ENCODE measurements at regions not wholly inside any gene's neighbourhood (a gene's known extent, or its start where the extent isn't known, plus 50 kb on each side); places are given as distances from the start of the nearest gene placed in this dataset.

- Histone ChIP-seq H3K4me1 (ENCODE audit: control extremely low read depth in 1 of 4, control insufficient read depth in 4 of 4, insufficient read depth in 4 of 4, low read length in 3 of 4) (peaks cover 6 to 20% (median 12%) of the 10 kb centered on the region in 4 experiments), H3K9me3 (ENCODE audit: control extremely low read depth in 1 of 5, control insufficient read depth in 4 of 5, insufficient read depth in 2 of 5, low read depth in 1 of 5, low read length in 4 of 5) (no peaks in the 10 kb centered on the region), H3K36me3 (ENCODE audit: control insufficient read depth in 4 of 4, insufficient read depth in 4 of 4, low read length in 3 of 4) (no peaks in the 10 kb centered on the region), H3K27ac (ENCODE audit: insufficient read depth in 1 of 2, low read depth in 1 of 2, low read length in 2 of 2, poor library complexity in 1 of 2, severe bottlenecking in 2 of 2) (no peak overlapping the region), H3K4me3 (ENCODE audit: control insufficient read depth in 1 of 7, extremely low read depth in 1 of 7, insufficient read depth in 4 of 7, low read depth in 2 of 7, low read length in 6 of 7) (peak overlapping the region in 2 of 7 experiments; percentile 6 to 8), H3K27me3 (replicated peaks in 2 of 5; ENCODE audit: control insufficient read depth in 4 of 5, insufficient read depth in 5 of 5, low read length in 4 of 5) (peaks cover 0 to 3% (median 0%) of the 10 kb centered on the region in 5 experiments)
- whole genome bisulfite sequencing (ENCODE audit: insufficient coverage): 15% methylated on average over 9 of the region's 9 CpGs
- CTCF ChIA-PET: interaction anchor here (0.6 to 7.7 kb wide), 27 partner anchors 9 to 1785 kb away, joined by 3 to 44 read pairs (median 3); no protein-coding TSS in a partner anchor
- DNase-seq: peak; percentile 12 to 73 (median 63)
- POLR2A ChIA-PET: no interaction called here
Observed at GRCh38 chr18:45384962-45385315, 230.3 kb upstream of the SLC14A2 start.

- H3K9me3 ChIP-seq (ENCODE audit: control extremely low read depth in 1 of 5, control insufficient read depth in 4 of 5, insufficient read depth in 2 of 5, low read depth in 1 of 5, low read length in 4 of 5): no peaks in the 10 kb centered on the region
- H3K27ac ChIP-seq (ENCODE audit: insufficient read depth in 1 of 2, low read depth in 1 of 2, low read length in 2 of 2, poor library complexity in 1 of 2, severe bottlenecking in 2 of 2): no peak overlapping the region
- peak; percentile 46 to 67 (median 62) for DNase-seq
- H3K27me3 ChIP-seq (replicated peaks in 2 of 5; ENCODE audit: control insufficient read depth in 4 of 5, insufficient read depth in 5 of 5, low read length in 4 of 5): peaks cover 0 to 4% (median 0%) of the 10 kb centered on the region in 5 experiments
- ChIA-PET CTCF (interaction anchor here (0.6 to 7.7 kb wide), 20 partner anchors 8 to 1804 kb away, joined by 3 to 44 read pairs (median 4); no protein-coding TSS in a partner anchor), POLR2A (no interaction called here)
- 83% methylated on average over 7 of the region's 7 CpGs for WGBS (ENCODE audit: insufficient coverage)
- no peaks in the 10 kb centered on the region for H3K36me3 ChIP-seq (ENCODE audit: control insufficient read depth in 4 of 4, insufficient read depth in 4 of 4, low read length in 3 of 4)
- H3K4me1 ChIP-seq (ENCODE audit: control extremely low read depth in 1 of 4, control insufficient read depth in 4 of 4, insufficient read depth in 4 of 4, low read length in 3 of 4): peaks cover 6 to 17% (median 9%) of the 10 kb centered on the region in 4 experiments
- no peak overlapping the region for H3K4me3 ChIP-seq (ENCODE audit: control insufficient read depth in 1 of 7, extremely low read depth in 1 of 7, insufficient read depth in 4 of 7, low read depth in 2 of 7, low read length in 6 of 7)
Observed at GRCh38 chr18:45386041-45386655, 229.1 kb upstream of the SLC14A2 start.

- H3K9me3 ChIP-seq (ENCODE audit: control extremely low read depth in 1 of 5, control insufficient read depth in 4 of 5, insufficient read depth in 2 of 5, low read depth in 1 of 5, low read length in 4 of 5): no peaks in the 10 kb centered on the region
- WGBS (ENCODE audit: insufficient coverage): 0% methylated on average over 1 of the region's 2 CpGs
- POLR2A ChIA-PET: no interaction called here
- peaks cover 0 to 4% (median 0%) of the 10 kb centered on the region in 5 experiments for H3K27me3 ChIP-seq (replicated peaks in 2 of 5; ENCODE audit: control insufficient read depth in 4 of 5, insufficient read depth in 5 of 5, low read length in 4 of 5)
- H3K4me3 ChIP-seq (ENCODE audit: control insufficient read depth in 1 of 7, extremely low read depth in 1 of 7, insufficient read depth in 4 of 7, low read depth in 2 of 7, low read length in 6 of 7): no peak overlapping the region
- no peaks in the 10 kb centered on the region for H3K36me3 ChIP-seq (ENCODE audit: control insufficient read depth in 4 of 4, insufficient read depth in 4 of 4, low read length in 3 of 4)
- no peak overlapping the region for H3K27ac ChIP-seq (ENCODE audit: insufficient read depth in 1 of 2, low read depth in 1 of 2, low read length in 2 of 2, poor library complexity in 1 of 2, severe bottlenecking in 2 of 2)
- peaks cover 6 to 9% (median 8%) of the 10 kb centered on the region in 4 experiments for H3K4me1 ChIP-seq (ENCODE audit: control extremely low read depth in 1 of 4, control insufficient read depth in 4 of 4, insufficient read depth in 4 of 4, low read length in 3 of 4)
- no peak for DNase-seq
- CTCF ChIA-PET: interaction anchor here (1.1 to 7.7 kb wide), 4 partner anchors 22 to 1764 kb away, joined by 3 to 44 read pairs (median 20); no protein-coding TSS in a partner anchor
Observed at GRCh38 chr18:45387229-45387628, 228.0 kb upstream of the SLC14A2 start.

- H3K27me3 ChIP-seq (replicated peaks in 2 of 5; ENCODE audit: control insufficient read depth in 4 of 5, insufficient read depth in 5 of 5, low read length in 4 of 5): no peaks in the 10 kb centered on the region
- H3K36me3 ChIP-seq (ENCODE audit: control insufficient read depth in 4 of 4, insufficient read depth in 4 of 4, low read length in 3 of 4): no peaks in the 10 kb centered on the region
- H3K9me3 ChIP-seq (ENCODE audit: control extremely low read depth in 1 of 5, control insufficient read depth in 4 of 5, insufficient read depth in 2 of 5, low read depth in 1 of 5, low read length in 4 of 5): no peaks in the 10 kb centered on the region
- ChIA-PET POLR2A (no interaction called here), CTCF (interaction anchor here (1.0 kb wide), 1 partner anchor 13 kb away, joined by 3 read pairs; no protein-coding TSS in a partner anchor)
- H3K4me1 ChIP-seq (ENCODE audit: control extremely low read depth in 1 of 4, control insufficient read depth in 4 of 4, insufficient read depth in 4 of 4, low read length in 3 of 4): peaks cover 0 to 4% (median 0%) of the 10 kb centered on the region in 4 experiments
- DNase-seq: no peak
- H3K4me3 ChIP-seq (ENCODE audit: control insufficient read depth in 1 of 7, extremely low read depth in 1 of 7, insufficient read depth in 4 of 7, low read depth in 2 of 7, low read length in 6 of 7): no peak overlapping the region
- no peak overlapping the region for H3K27ac ChIP-seq (ENCODE audit: insufficient read depth in 1 of 2, low read depth in 1 of 2, low read length in 2 of 2, poor library complexity in 1 of 2, severe bottlenecking in 2 of 2)
- no CpG with 5 or more reads among the region's 3 CpGs for WGBS (ENCODE audit: insufficient coverage)
Observed at GRCh38 chr18:45398448-45398847, 216.8 kb upstream of the SLC14A2 start.

GRCh38 chr18:45399146-45399545 lies 216.1 kb upstream of the SLC14A2 start:
- CTCF ChIA-PET: no interaction called here
- Histone ChIP-seq H3K36me3 (ENCODE audit: control insufficient read depth in 4 of 4, insufficient read depth in 4 of 4, low read length in 3 of 4) (no peaks in the 10 kb centered on the region), H3K27ac (ENCODE audit: insufficient read depth in 1 of 2, low read depth in 1 of 2, low read length in 2 of 2, poor library complexity in 1 of 2, severe bottlenecking in 2 of 2) (no peak overlapping the region), H3K27me3 (replicated peaks in 2 of 5; ENCODE audit: control insufficient read depth in 4 of 5, insufficient read depth in 5 of 5, low read length in 4 of 5) (no peaks in the 10 kb centered on the region), H3K4me1 (ENCODE audit: control extremely low read depth in 1 of 4, control insufficient read depth in 4 of 4, insufficient read depth in 4 of 4, low read length in 3 of 4) (peaks cover 0 to 4% (median 0%) of the 10 kb centered on the region in 4 experiments), H3K4me3 (ENCODE audit: control insufficient read depth in 1 of 7, extremely low read depth in 1 of 7, insufficient read depth in 4 of 7, low read depth in 2 of 7, low read length in 6 of 7) (no peak overlapping the region), H3K9me3 (ENCODE audit: control extremely low read depth in 1 of 5, control insufficient read depth in 4 of 5, insufficient read depth in 2 of 5, low read depth in 1 of 5, low read length in 4 of 5) (no peaks in the 10 kb centered on the region)
- POLR2A ChIA-PET: no interaction called here
- DNase-seq: no peak
- WGBS (ENCODE audit: insufficient coverage): 96% methylated on average over 2 of the region's 2 CpGs

GRCh38 chr18:45399643-45400042 lies 215.6 kb upstream of the SLC14A2 start:
- no CpG with 5 or more reads among the region's 1 CpG for WGBS (ENCODE audit: insufficient coverage)
- Histone ChIP-seq H3K27me3 (replicated peaks in 2 of 5; ENCODE audit: control insufficient read depth in 4 of 5, insufficient read depth in 5 of 5, low read length in 4 of 5) (no peaks in the 10 kb centered on the region), H3K9me3 (ENCODE audit: control extremely low read depth in 1 of 5, control insufficient read depth in 4 of 5, insufficient read depth in 2 of 5, low read depth in 1 of 5, low read length in 4 of 5) (no peaks in the 10 kb centered on the region), H3K27ac (ENCODE audit: insufficient read depth in 1 of 2, low read depth in 1 of 2, low read length in 2 of 2, poor library complexity in 1 of 2, severe bottlenecking in 2 of 2) (no peak overlapping the region), H3K4me3 (ENCODE audit: control insufficient read depth in 1 of 7, extremely low read depth in 1 of 7, insufficient read depth in 4 of 7, low read depth in 2 of 7, low read length in 6 of 7) (no peak overlapping the region), H3K36me3 (ENCODE audit: control insufficient read depth in 4 of 4, insufficient read depth in 4 of 4, low read length in 3 of 4) (no peaks in the 10 kb centered on the region), H3K4me1 (ENCODE audit: control extremely low read depth in 1 of 4, control insufficient read depth in 4 of 4, insufficient read depth in 4 of 4, low read length in 3 of 4) (peaks cover 0 to 4% (median 0%) of the 10 kb centered on the region in 4 experiments)
- DNase-seq: no peak
- ChIA-PET POLR2A (no interaction called here), CTCF (no interaction called here)

GRCh38 chr18:45402485-45403056 lies 212.7 kb upstream of the SLC14A2 start:
- no peaks in the 10 kb centered on the region for H3K27me3 ChIP-seq (replicated peaks in 2 of 5; ENCODE audit: control insufficient read depth in 4 of 5, insufficient read depth in 5 of 5, low read length in 4 of 5)
- H3K4me1 ChIP-seq (ENCODE audit: control extremely low read depth in 1 of 4, control insufficient read depth in 4 of 4, insufficient read depth in 4 of 4, low read length in 3 of 4): peaks cover 0 to 4% (median 0%) of the 10 kb centered on the region in 4 experiments
- POLR2A ChIA-PET: no interaction called here
- WGBS (ENCODE audit: insufficient coverage): 100% methylated on average over 1 of the region's 2 CpGs
- DNase-seq: no peak
- H3K27ac ChIP-seq (ENCODE audit: insufficient read depth in 1 of 2, low read depth in 1 of 2, low read length in 2 of 2, poor library complexity in 1 of 2, severe bottlenecking in 2 of 2): no peak overlapping the region
- H3K36me3 ChIP-seq (ENCODE audit: control insufficient read depth in 4 of 4, insufficient read depth in 4 of 4, low read length in 3 of 4): no peaks in the 10 kb centered on the region
- CTCF ChIA-PET: interaction anchor here (1.7 kb wide), 1 partner anchor 17 kb away, joined by 4 read pairs; no protein-coding TSS in a partner anchor
- H3K4me3 ChIP-seq (ENCODE audit: control insufficient read depth in 1 of 7, extremely low read depth in 1 of 7, insufficient read depth in 4 of 7, low read depth in 2 of 7, low read length in 6 of 7): no peak overlapping the region
- H3K9me3 ChIP-seq (ENCODE audit: control extremely low read depth in 1 of 5, control insufficient read depth in 4 of 5, insufficient read depth in 2 of 5, low read depth in 1 of 5, low read length in 4 of 5): peaks cover 0 to 7% (median 0%) of the 10 kb centered on the region in 5 experiments
